ENCODE measurements at regions not wholly inside any gene's neighbourhood (a gene's known extent, or its start where the extent isn't known, plus 50 kb on each side); places are given as distances from the start of the nearest gene placed in this dataset.

- no peak overlapping the region for H4K91ac ChIP-seq (ENCODE audit: low read depth, low read length, poor library complexity)
- H3K4me3 ChIP-seq (ENCODE audit: low read length in 2 of 2), result no peak overlapping the region
- no peak overlapping the region for H2BK15ac ChIP-seq (ENCODE audit: low read length)
- H2AFZ ChIP-seq (ENCODE audit: low read length), result no peak overlapping the region
- no peaks in the 10 kb centered on the region for H3K27me3 ChIP-seq (ENCODE audit: control insufficient read depth in 3 of 3, insufficient read depth in 3 of 3, low read depth in 1 of 3, low read length in 3 of 3)
- H3K27ac ChIP-seq (replicated peaks; ENCODE audit: low read length), result no peak overlapping the region
- H3K4me2 ChIP-seq (ENCODE audit: insufficient read depth, low read length, poor library complexity, severe bottlenecking), result no peak overlapping the region
- no peaks in the 10 kb centered on the region for H3K9me3 ChIP-seq (replicated peaks in 1 of 2; ENCODE audit: control insufficient read depth in 2 of 2, insufficient read depth in 1 of 2, low read depth in 1 of 2, low read length in 2 of 2)
- WGBS, 2 donors (ENCODE audit: extremely low coverage in 2 of 2, insufficient read length in 2 of 2, insufficient replicate concordance in 1 of 2), result no CpG with 5 or more reads among the region's 1 CpG
- H3K36me3 ChIP-seq (replicated peaks in 1 of 2; ENCODE audit: control insufficient read depth in 2 of 2, insufficient read depth in 2 of 2, low read length in 2 of 2), result no peaks in the 10 kb centered on the region
- H3K14ac ChIP-seq (ENCODE audit: low read length), result no peak overlapping the region
- H2BK5ac ChIP-seq (ENCODE audit: low read length), result no peak overlapping the region
- H4K8ac ChIP-seq (ENCODE audit: low read depth, low read length), result no peak overlapping the region
- H3K4ac ChIP-seq (ENCODE audit: low read length), result no peak overlapping the region
- no peak overlapping the region for H2AK5ac ChIP-seq (ENCODE audit: low read depth, low read length)
- no peak for DNase-seq (ENCODE audit: low spot score)
- H2BK12ac ChIP-seq (ENCODE audit: low read length), result no peak overlapping the region
- H2BK120ac ChIP-seq (ENCODE audit: low read depth, low read length), result no peak overlapping the region
- no peak overlapping the region for H3K9ac ChIP-seq (ENCODE audit: low read depth, low read length, poor library complexity)
- no peak overlapping the region for H3K18ac ChIP-seq (ENCODE audit: low read length)
- H3K79me1 ChIP-seq (ENCODE audit: low read depth, low read length), result no peaks in the 10 kb centered on the region
- H3K4me1 ChIP-seq (ENCODE audit: control insufficient read depth in 2 of 2, insufficient read depth in 1 of 2, low read depth in 1 of 2, low read length in 2 of 2), result no peaks in the 10 kb centered on the region
- no peak overlapping the region for H3K23ac ChIP-seq (ENCODE audit: low read depth, low read length, poor library complexity)
These were observed 101.7 kb upstream of the GLRA2 start for GRCh38 chrX:14427614-14428013.

GRCh38 chrX:14420841-14421240 is 108.5 kb upstream of the GLRA2 start:
- Histone ChIP-seq H3K23ac (ENCODE audit: low read depth, low read length, poor library complexity) (no peak overlapping the region), H3K4me3 (ENCODE audit: low read length in 2 of 2) (no peak overlapping the region), H3K4me1 (ENCODE audit: control insufficient read depth in 2 of 2, insufficient read depth in 1 of 2, low read depth in 1 of 2, low read length in 2 of 2) (no peaks in the 10 kb centered on the region), H3K9ac (ENCODE audit: low read depth, low read length, poor library complexity) (no peak overlapping the region), H2AFZ (ENCODE audit: low read length) (no peak overlapping the region), H3K4ac (ENCODE audit: low read length) (no peak overlapping the region), H3K18ac (ENCODE audit: low read length) (no peak overlapping the region), H2BK12ac (ENCODE audit: low read length) (no peak overlapping the region), H3K9me3 (replicated peaks in 1 of 2; ENCODE audit: control insufficient read depth in 2 of 2, insufficient read depth in 1 of 2, low read depth in 1 of 2, low read length in 2 of 2) (no peaks in the 10 kb centered on the region), H2BK5ac (ENCODE audit: low read length) (no peak overlapping the region), H3K14ac (ENCODE audit: low read length) (no peak overlapping the region), H3K4me2 (ENCODE audit: insufficient read depth, low read length, poor library complexity, severe bottlenecking) (no peak overlapping the region), H4K8ac (ENCODE audit: low read depth, low read length) (no peak overlapping the region), H4K91ac (ENCODE audit: low read depth, low read length, poor library complexity) (no peak overlapping the region), H3K79me1 (ENCODE audit: low read depth, low read length) (no peaks in the 10 kb centered on the region), H3K27ac (replicated peaks; ENCODE audit: low read length) (no peak overlapping the region), H2AK5ac (ENCODE audit: low read depth, low read length) (no peak overlapping the region), H3K27me3 (ENCODE audit: control insufficient read depth in 3 of 3, insufficient read depth in 3 of 3, low read depth in 1 of 3, low read length in 3 of 3) (no peaks in the 10 kb centered on the region), H2BK15ac (ENCODE audit: low read length) (no peak overlapping the region), H2BK120ac (ENCODE audit: low read depth, low read length) (no peak overlapping the region), H3K36me3 (replicated peaks in 1 of 2; ENCODE audit: control insufficient read depth in 2 of 2, insufficient read depth in 2 of 2, low read length in 2 of 2) (no peaks in the 10 kb centered on the region)
- no peak for DNase-seq (ENCODE audit: low spot score)
- WGBS, 2 donors (ENCODE audit: extremely low coverage in 2 of 2, insufficient read length in 2 of 2, insufficient replicate concordance in 1 of 2), result no CpG with 5 or more reads among the region's 2 CpGs

- H3K9me3 ChIP-seq (replicated peaks in 1 of 2; ENCODE audit: control insufficient read depth in 2 of 2, insufficient read depth in 1 of 2, low read depth in 1 of 2, low read length in 2 of 2), result no peaks in the 10 kb centered on the region
- H3K4ac ChIP-seq (ENCODE audit: low read length), result no peak overlapping the region
- H4K91ac ChIP-seq (ENCODE audit: low read depth, low read length, poor library complexity), result no peak overlapping the region
- no CpG with 5 or more reads among the region's 1 CpG for WGBS, 2 donors (ENCODE audit: extremely low coverage in 2 of 2, insufficient read length in 2 of 2, insufficient replicate concordance in 1 of 2)
- H3K23ac ChIP-seq (ENCODE audit: low read depth, low read length, poor library complexity), result no peak overlapping the region
- DNase-seq (ENCODE audit: low spot score), result no peak
- no peak overlapping the region for H3K4me2 ChIP-seq (ENCODE audit: insufficient read depth, low read length, poor library complexity, severe bottlenecking)
- no peak overlapping the region for H2BK12ac ChIP-seq (ENCODE audit: low read length)
- no peak overlapping the region for H2BK15ac ChIP-seq (ENCODE audit: low read length)
- no peak overlapping the region for H2AK5ac ChIP-seq (ENCODE audit: low read depth, low read length)
- no peaks in the 10 kb centered on the region for H3K79me1 ChIP-seq (ENCODE audit: low read depth, low read length)
- H3K4me1 ChIP-seq (ENCODE audit: control insufficient read depth in 2 of 2, insufficient read depth in 1 of 2, low read depth in 1 of 2, low read length in 2 of 2), result no peaks in the 10 kb centered on the region
- H3K14ac ChIP-seq (ENCODE audit: low read length), result no peak overlapping the region
- no peak overlapping the region for H3K4me3 ChIP-seq (ENCODE audit: low read length in 2 of 2)
- H2AFZ ChIP-seq (ENCODE audit: low read length), result no peak overlapping the region
- H2BK120ac ChIP-seq (ENCODE audit: low read depth, low read length), result no peak overlapping the region
- no peak overlapping the region for H3K18ac ChIP-seq (ENCODE audit: low read length)
- H4K8ac ChIP-seq (ENCODE audit: low read depth, low read length), result no peak overlapping the region
- H2BK5ac ChIP-seq (ENCODE audit: low read length), result no peak overlapping the region
- H3K27me3 ChIP-seq (ENCODE audit: control insufficient read depth in 3 of 3, insufficient read depth in 3 of 3, low read depth in 1 of 3, low read length in 3 of 3), result no peaks in the 10 kb centered on the region
- H3K9ac ChIP-seq (ENCODE audit: low read depth, low read length, poor library complexity), result no peak overlapping the region
- H3K27ac ChIP-seq (replicated peaks; ENCODE audit: low read length), result no peak overlapping the region
- no peaks in the 10 kb centered on the region for H3K36me3 ChIP-seq (replicated peaks in 1 of 2; ENCODE audit: control insufficient read depth in 2 of 2, insufficient read depth in 2 of 2, low read length in 2 of 2)
These were observed 116.7 kb upstream of the GLRA2 start for GRCh38 chrX:14412686-14413085.

- Histone ChIP-seq H3K36me3 (replicated peaks in 1 of 2; ENCODE audit: control insufficient read depth in 2 of 2, insufficient read depth in 2 of 2, low read length in 2 of 2) (no peaks in the 10 kb centered on the region), H2AFZ (ENCODE audit: low read length) (no peak overlapping the region), H4K8ac (ENCODE audit: low read depth, low read length) (no peak overlapping the region), H3K27me3 (ENCODE audit: control insufficient read depth in 3 of 3, insufficient read depth in 3 of 3, low read depth in 1 of 3, low read length in 3 of 3) (no peaks in the 10 kb centered on the region), H3K4ac (ENCODE audit: low read length) (no peak overlapping the region), H2BK15ac (ENCODE audit: low read length) (no peak overlapping the region), H4K91ac (ENCODE audit: low read depth, low read length, poor library complexity) (no peak overlapping the region), H3K4me2 (ENCODE audit: insufficient read depth, low read length, poor library complexity, severe bottlenecking) (no peak overlapping the region), H3K9ac (ENCODE audit: low read depth, low read length, poor library complexity) (no peak overlapping the region), H2BK5ac (ENCODE audit: low read length) (no peak overlapping the region), H3K79me1 (ENCODE audit: low read depth, low read length) (no peaks in the 10 kb centered on the region), H3K18ac (ENCODE audit: low read length) (no peak overlapping the region), H2BK120ac (ENCODE audit: low read depth, low read length) (no peak overlapping the region), H3K9me3 (replicated peaks in 1 of 2; ENCODE audit: control insufficient read depth in 2 of 2, insufficient read depth in 1 of 2, low read depth in 1 of 2, low read length in 2 of 2) (no peaks in the 10 kb centered on the region), H3K14ac (ENCODE audit: low read length) (no peak overlapping the region), H3K27ac (replicated peaks; ENCODE audit: low read length) (no peak overlapping the region), H2BK12ac (ENCODE audit: low read length) (no peak overlapping the region), H3K23ac (ENCODE audit: low read depth, low read length, poor library complexity) (no peak overlapping the region), H3K4me3 (ENCODE audit: low read length in 2 of 2) (no peak overlapping the region), H2AK5ac (ENCODE audit: low read depth, low read length) (no peak overlapping the region), H3K4me1 (ENCODE audit: control insufficient read depth in 2 of 2, insufficient read depth in 1 of 2, low read depth in 1 of 2, low read length in 2 of 2) (no peaks in the 10 kb centered on the region)
- WGBS, 2 donors (ENCODE audit: extremely low coverage in 2 of 2, insufficient read length in 2 of 2, insufficient replicate concordance in 1 of 2), result no CpG with 5 or more reads among the region's 1 CpG
- no peak for DNase-seq (ENCODE audit: low spot score)
These were observed 118.0 kb upstream of the GLRA2 start for GRCh38 chrX:14411326-14411725.
